Adrenal gland (tissue), 9 donors: ENCODE measurements at regions not wholly inside any gene's neighbourhood (a gene's known extent, or its start where the extent isn't known, plus 50 kb on each side); places are given as distances from the start of the nearest gene placed in this dataset.

Experiments
- DNase-seq, 7 donors: peaks; one replicate each; pipeline ENCODE4 v3.0.0-alpha.2; 2019 to 2020
- H3K27ac ChIP-seq, 5 donors: fragments of 200-600 bp; sonication (generic) in 4 of 5; 1 replicate in 3 of 5; 2 replicates in 2 of 5; pipeline versions ENCODE4 v1.5.1 to v1.8.0; 2016 to 2020; ENCODE audit warnings: mild to moderate bottlenecking in 1 of 5
- H3K27me3 ChIP-seq: fragments of 200-600 bp; 2 replicates; pipeline ENCODE4 v1.8.0; 2021
- H3K36me3 ChIP-seq, 2 donors: fragments of 200-600 bp; replicated peaks in 1 of 2; 1 replicate in 1 of 2; 2 replicates in 1 of 2; pipeline versions ENCODE4 v1.5.1 to v1.8.0; 2018 to 2022
- H3K4me1 ChIP-seq, 2 donors: fragments of 200-600 bp; replicated peaks in 1 of 2; 1 replicate in 1 of 2; 2 replicates in 1 of 2; pipeline versions ENCODE4 v1.5.1 to v1.8.0; 2018 to 2021
- H3K4me3 ChIP-seq, 4 donors: fragments of 200-600 bp; sonication (generic) in 3 of 4; one replicate each; pipeline ENCODE4 v1.5.1; 2016 to 2018
- H3K9me3 ChIP-seq, 3 donors: fragments of 200-600 bp; sonication (generic) in 1 of 3; replicated peaks in 1 of 3; 1 replicate in 2 of 3; 2 replicates in 1 of 3; pipeline versions ENCODE4 v1.5.1 to v1.8.0; 2016 to 2021
- CTCF ChIP-seq, 6 experiments: fragments of 450-650 bp in 4 of 6; fragments of 200-600 bp in 2 of 6; sonication (generic) in 1 of 6; IDR thresholded peaks; 1 replicate in 5 of 6; 2 replicates in 1 of 6; pipeline versions ENCODE4 v1.5.1 to v1.8.0; 2016 to 2021; ENCODE audit warnings: antibody characterized with exemption in 6 of 6, mild to moderate bottlenecking in 2 of 6, moderate library complexity in 1 of 6
- POLR2A ChIP-seq, 2 donors: fragments of 450-650 bp; IDR thresholded peaks; one replicate each; pipeline ENCODE4 v1.6.1; 2017; ENCODE audit warnings: antibody characterized with exemption in 2 of 2, mild to moderate bottlenecking in 2 of 2, moderate library complexity in 1 of 2
- WGBS, 4 donors: extraction: QIAGEN DNeasy Blood & Tissue Kit in 2 of 4; methylation state at CpG; one replicate each; pipeline versions ENCODE4 v1.1.5 to v1.1.7; 2013 to 2017; 5-methylcytosine and 5-hydroxymethylcytosine counted together
- intact Hi-C, 2 donors: fragments of 100-400 bp; cut with DNase I; formaldehyde crosslinking; loops; one replicate each; pipeline versions ENCODE4 v1.14.1 to v1.15.0; 2022 to 2023
- donor health status: healthy with polysubstance abuse.
- donor health status: Bipolar disorder and iron deficiency.
- donor health status: DM: yes; HTN: yes; CAD: no.
- donor health status: DM: no; HTN: no; CAD: no.
- donor health status: DM: no; HTN: no; CAD: no.

- Histone ChIP-seq H3K27ac (no peak overlapping the region), H3K4me1 (no peaks in the 10 kb centered on the region), H3K27me3 (no peaks in the 10 kb centered on the region), H3K36me3 (no peaks in the 10 kb centered on the region), H3K9me3 (no peaks in the 10 kb centered on the region), H3K4me3 (no peak overlapping the region)
- intact Hi-C loops: no loop called here
- WGBS, 4 donors: 73 to 79% (median 77%) methylated on average over 1 of the region's 1 CpG
- TF ChIP-seq CTCF (IDR thresholded peaks at IDR 0.05) (no peak), POLR2A (IDR thresholded peaks at IDR 0.05) (no peak)
- no peak for DNase-seq
Measured at GRCh38 chr1:99137554-99138206, 126.6 kb upstream of the PLPPR4 start.

- no peaks in the 10 kb centered on the region for H3K36me3 ChIP-seq
- no peak for DNase-seq
- WGBS, 4 donors: 82 to 86% (median 85%) methylated on average over 11 of the region's 11 CpGs
- H3K4me1 ChIP-seq: no peaks in the 10 kb centered on the region
- TF ChIP-seq CTCF (IDR thresholded peaks at IDR 0.05) (no peak), POLR2A (IDR thresholded peaks at IDR 0.05) (no peak)
- no peaks in the 10 kb centered on the region for H3K9me3 ChIP-seq
- intact Hi-C loops: no loop called here
- H3K27me3 ChIP-seq: no peaks in the 10 kb centered on the region
- H3K4me3 ChIP-seq: no peak overlapping the region
- H3K27ac ChIP-seq: no peak overlapping the region
Measured at GRCh38 chr1:99139876-99140275, 124.4 kb upstream of the PLPPR4 start.

GRCh38 chr1:99146129-99146848, 118.0 kb upstream of the PLPPR4 start:
- Histone ChIP-seq H3K36me3 (no peaks in the 10 kb centered on the region), H3K4me1 (no peaks in the 10 kb centered on the region), H3K9me3 (no peaks in the 10 kb centered on the region), H3K27ac (no peak overlapping the region), H3K4me3 (no peak overlapping the region), H3K27me3 (no peaks in the 10 kb centered on the region)
- intact Hi-C loops: no loop called here
- TF ChIP-seq POLR2A (IDR thresholded peaks at IDR 0.05) (no peak), CTCF (IDR thresholded peaks at IDR 0.05) (no peak)
- no peak for DNase-seq
- 73 to 85% (median 84%) methylated on average over 8 to 15 of the region's 15 CpGs for WGBS, 4 donors

GRCh38 chr1:99149952-99150351, 114.3 kb upstream of the PLPPR4 start:
- WGBS, 4 donors: 54 to 73% (median 62%) methylated on average over 3 of the region's 3 CpGs
- H3K9me3 ChIP-seq: no peaks in the 10 kb centered on the region
- H3K36me3 ChIP-seq: no peaks in the 10 kb centered on the region
- DNase-seq: no peak
- H3K4me3 ChIP-seq: no peak overlapping the region
- TF ChIP-seq CTCF (IDR thresholded peaks at IDR 0.05) (no peak), POLR2A (IDR thresholded peaks at IDR 0.05) (no peak)
- H3K4me1 ChIP-seq: no peaks in the 10 kb centered on the region
- no peak overlapping the region for H3K27ac ChIP-seq
- H3K27me3 ChIP-seq: no peaks in the 10 kb centered on the region
- intact Hi-C loops: no loop called here
